Keratinocyte (primary cell): ENCODE measurements at regions not wholly inside any gene's neighbourhood (a gene's known extent, or its start where the extent isn't known, plus 50 kb on each side); places are given as distances from the start of the nearest gene placed in this dataset.
A peak's percentile ranks its signal among the peaks of the same experiment; 100 is the strongest.
"Not testable (repeated sequence)": the region's sequence is repeated elsewhere in the genome, so short reads cannot be mapped to it uniquely, and the experiment has no call there.

Experiments used
- DNase-seq: peaks from one replicate; pipeline ENCODE4 v3.0.0-alpha.2; 2011; ENCODE audit warnings: low read depth, missing footprints, low spot score
- FAIRE-seq: peaks from 2 replicates; lab custom pipeline; 2011; peaks lifted over from hg19 to GRCh38; lab: Jason Lieb, UNC
- H2AFZ ChIP-seq: 2 replicates; pipeline ENCODE4 v1.6.0; 2012; ENCODE audit warnings: low read length, control low read depth, inconsistent platforms; ENCODE audit not compliant: control insufficient read depth
- H3K27ac ChIP-seq: 2 replicates; pipeline ENCODE4 v1.5.1; 2011; ENCODE audit warnings: low read length; ENCODE audit not compliant: control insufficient read depth, insufficient read depth
- H3K27me3 ChIP-seq: 3 replicates; pipeline ENCODE4 v1.6.0; 2011; ENCODE audit warnings: low read length; ENCODE audit not compliant: control insufficient read depth, insufficient read depth; ENCODE audit errors: extremely low read depth
- H3K36me3 ChIP-seq, 2 experiments: 2 replicates in 1 of 2; 3 replicates in 1 of 2; pipeline ENCODE4 v1.5.1; 2011; ENCODE audit warnings: low read length in 2 of 2, mild to moderate bottlenecking in 1 of 2; ENCODE audit not compliant: control insufficient read depth in 2 of 2, insufficient read depth in 2 of 2; ENCODE audit errors: extremely low read depth in 1 of 2
- H3K4me1 ChIP-seq: 3 replicates; pipeline ENCODE4 v1.5.1; 2011; ENCODE audit warnings: low read length; ENCODE audit not compliant: control insufficient read depth, insufficient read depth; ENCODE audit errors: extremely low read depth
- H3K4me2 ChIP-seq: 3 replicates; pipeline ENCODE4 v1.6.0; 2011; ENCODE audit warnings: low read depth, low read length; ENCODE audit not compliant: control insufficient read depth, insufficient read depth; ENCODE audit errors: extremely low read depth
- H3K4me3 ChIP-seq, 3 experiments: fragments of 200-600 bp in 1 of 3; sonication (generic) in 1 of 3; 2 replicates in 2 of 3; 3 replicates in 1 of 3; pipeline ENCODE4 v1.5.1; 2011 to 2016; ENCODE audit warnings: low read length in 3 of 3, mild to moderate bottlenecking in 3 of 3, control low read depth in 2 of 3, inconsistent platforms in 1 of 3, low read depth in 1 of 3, mixed read lengths in 1 of 3, mixed run types in 1 of 3, moderate library complexity in 1 of 3; ENCODE audit not compliant: control insufficient read depth in 2 of 3, insufficient read depth in 2 of 3; ENCODE audit errors: extremely low read depth in 1 of 3
- H3K79me2 ChIP-seq: 2 replicates; pipeline ENCODE4 v1.6.0; 2012; ENCODE audit warnings: low read length; ENCODE audit not compliant: control insufficient read depth, insufficient read depth
- H3K9ac ChIP-seq: 3 replicates; pipeline ENCODE4 v1.6.0; 2011; ENCODE audit warnings: low read length; ENCODE audit not compliant: control insufficient read depth, insufficient read depth; ENCODE audit errors: extremely low read depth
- H3K9me1 ChIP-seq: 3 replicates; pipeline ENCODE4 v1.6.0; 2011; ENCODE audit warnings: low read length; ENCODE audit not compliant: control insufficient read depth, insufficient read depth; ENCODE audit errors: extremely low read depth
- H3K9me3 ChIP-seq: 2 replicates; pipeline ENCODE4 v1.5.1; 2012; ENCODE audit warnings: low read depth, low read length; ENCODE audit not compliant: control insufficient read depth
- H4K20me1 ChIP-seq: 3 replicates; pipeline ENCODE4 v1.6.0; 2011; ENCODE audit warnings: low read length; ENCODE audit not compliant: control insufficient read depth, insufficient read depth; ENCODE audit errors: extremely low read depth
- EZH2 ChIP-seq: IDR thresholded peaks from one replicate; pipeline ENCODE4 v1.6.1; 2012; ENCODE audit warnings: inconsistent platforms, mild to moderate bottlenecking, low read length, moderate library complexity
- dilution Hi-C: fragments of 300-500 bp; cut with MboI; formaldehyde crosslinking; loops from one replicate; pipeline ENCODE4 v1.7.0; 2020; ENCODE audit warnings: low sequenced_read_pairs; ENCODE audit not compliant: extremely low pct_ligation_motif_present
- TF ChIP-seq, protein P1 (sequence below), 3 experiments: IDR thresholded peaks in 1 of 3; conservative IDR thresholded peaks in 1 of 3; optimal IDR thresholded peaks in 1 of 3; 2 replicates in 2 of 3; 3 replicates in 1 of 3; pipeline versions ENCODE3 to v1.5.1; 2011; ENCODE audit warnings: low read length in 3 of 3, mild to moderate bottlenecking in 3 of 3, moderate library complexity in 2 of 3, control low read depth in 1 of 3, inconsistent platforms in 1 of 3; ENCODE audit not compliant: insufficient read depth in 2 of 3; ENCODE audit errors: extremely low read depth in 1 of 3

DNA sequence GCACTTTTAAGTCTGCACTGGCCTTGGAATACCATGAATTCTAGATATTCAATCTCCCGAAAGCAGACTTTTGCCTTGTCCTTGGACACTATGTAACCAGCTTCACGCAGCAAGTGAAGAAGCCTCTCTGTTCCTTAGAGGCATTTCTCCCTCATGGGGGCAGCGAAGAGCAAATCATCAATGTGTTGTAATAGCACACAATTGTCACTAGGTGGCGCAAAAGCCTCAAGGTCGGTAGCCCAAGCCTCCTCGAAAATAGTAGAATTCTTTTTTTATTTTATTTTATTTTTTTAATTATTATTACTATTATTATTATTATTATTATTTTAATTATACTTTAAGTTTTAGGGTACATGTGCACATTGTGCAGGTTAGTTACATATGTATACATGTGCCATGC lies 100.8 kb downstream of the ALG10 start:
- H3K27ac ChIP-seq, H3K4me2 ChIP-seq, H3K4me3 ChIP-seq, H3K9ac ChIP-seq, H4K20me1 ChIP-seq, H3K9me1 ChIP-seq, H3K9me3 ChIP-seq, H3K36me3 ChIP-seq, H3K79me2 ChIP-seq, H3K27me3 ChIP-seq, H2AFZ ChIP-seq, dilution Hi-C loops, H3K4me1 ChIP-seq, DNase-seq: not testable (repeated sequence)
- TF ChIP-seq, protein P1, sequence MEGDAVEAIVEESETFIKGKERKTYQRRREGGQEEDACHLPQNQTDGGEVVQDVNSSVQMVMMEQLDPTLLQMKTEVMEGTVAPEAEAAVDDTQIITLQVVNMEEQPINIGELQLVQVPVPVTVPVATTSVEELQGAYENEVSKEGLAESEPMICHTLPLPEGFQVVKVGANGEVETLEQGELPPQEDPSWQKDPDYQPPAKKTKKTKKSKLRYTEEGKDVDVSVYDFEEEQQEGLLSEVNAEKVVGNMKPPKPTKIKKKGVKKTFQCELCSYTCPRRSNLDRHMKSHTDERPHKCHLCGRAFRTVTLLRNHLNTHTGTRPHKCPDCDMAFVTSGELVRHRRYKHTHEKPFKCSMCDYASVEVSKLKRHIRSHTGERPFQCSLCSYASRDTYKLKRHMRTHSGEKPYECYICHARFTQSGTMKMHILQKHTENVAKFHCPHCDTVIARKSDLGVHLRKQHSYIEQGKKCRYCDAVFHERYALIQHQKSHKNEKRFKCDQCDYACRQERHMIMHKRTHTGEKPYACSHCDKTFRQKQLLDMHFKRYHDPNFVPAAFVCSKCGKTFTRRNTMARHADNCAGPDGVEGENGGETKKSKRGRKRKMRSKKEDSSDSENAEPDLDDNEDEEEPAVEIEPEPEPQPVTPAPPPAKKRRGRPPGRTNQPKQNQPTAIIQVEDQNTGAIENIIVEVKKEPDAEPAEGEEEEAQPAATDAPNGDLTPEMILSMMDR (optimal IDR thresholded peaks at IDR 0.05 in 1 of 3, IDR thresholded peaks at IDR 0.05 in 1 of 3, conservative IDR thresholded peaks at IDR 0.05 in 1 of 3; ENCODE audit: extremely low read depth in 1 of 3, insufficient read depth in 2 of 3, low read length in 3 of 3), result peak; percentile 72 to 83 (median 72)
- FAIRE-seq, result peak; percentile 86

DNA sequence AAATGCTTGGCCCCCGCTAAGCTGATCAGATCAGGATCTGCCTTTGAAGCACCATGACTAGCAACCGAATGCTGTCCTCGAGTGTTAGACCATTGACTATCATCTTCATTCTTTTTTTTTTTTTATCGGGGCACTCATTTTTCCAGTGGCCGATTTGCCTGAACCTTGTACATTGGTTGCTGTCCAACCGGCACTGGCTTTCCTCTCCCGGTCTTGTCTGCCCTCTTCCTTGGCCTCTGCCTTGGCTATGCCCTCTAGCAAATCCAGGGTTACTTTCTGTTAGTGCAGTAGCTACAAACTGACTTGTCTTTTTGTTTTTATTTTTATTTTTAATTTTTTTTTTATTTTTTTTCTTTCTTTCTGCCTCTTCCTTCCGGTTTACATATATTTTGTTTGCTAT lies 102.3 kb downstream of the ALG10 start:
- H3K27me3 ChIP-seq, result no peaks in the 10 kb centered on the region
- no peaks in the 10 kb centered on the region for H3K9me3 ChIP-seq
- no peak overlapping the region for H3K4me2 ChIP-seq
- no peaks in the 10 kb centered on the region for H3K9me1 ChIP-seq
- H2AFZ ChIP-seq, result no peak overlapping the region
- no peak overlapping the region for H3K4me3 ChIP-seq
- no peak for FAIRE-seq
- no peaks in the 10 kb centered on the region for H3K79me2 ChIP-seq
- dilution Hi-C loops, result no loop called here
- H4K20me1 ChIP-seq, result no peaks in the 10 kb centered on the region
- H3K27ac ChIP-seq, result no peak overlapping the region
- H3K36me3 ChIP-seq, result no peaks in the 10 kb centered on the region
- DNase-seq, result no peak
- TF ChIP-seq EZH2, result no peak
- TF ChIP-seq, protein P1 (optimal IDR thresholded peaks at IDR 0.05 in 1 of 3, IDR thresholded peaks at IDR 0.05 in 1 of 3, conservative IDR thresholded peaks at IDR 0.05 in 1 of 3; ENCODE audit: extremely low read depth in 1 of 3, insufficient read depth in 2 of 3, low read length in 3 of 3), result no peak
- H3K4me1 ChIP-seq, result no peaks in the 10 kb centered on the region
- H3K9ac ChIP-seq, result no peak overlapping the region
